Activated T-cell treated with anti-CD3 and anti-CD28 coated beads for 24 hours (primary cell): ENCODE measurements at regions not wholly inside any gene's neighbourhood (a gene's known extent, or its start where the extent isn't known, plus 50 kb on each side); places are given as distances from the start of the nearest gene placed in this dataset.
"Not testable (repeated sequence)": the region's sequence is repeated elsewhere in the genome, so short reads cannot be mapped to it uniquely, and the experiment has no call there.

ENCODE experiments used
- DNase-seq: peaks from one replicate; pipeline ENCODE4 v3.0.0-alpha.2; 2020; ENCODE audit warnings: low read depth

GRCh38 chr1:221527886-221528624 is 213.8 kb downstream of the DUSP10 start:
- DNase-seq = no peak

- DNase-seq = not testable (repeated sequence)
Observed at GRCh38 chr1:221530159-221530558, 211.7 kb downstream of the DUSP10 start.

GRCh38 chr1:221530791-221531190 is 211.1 kb downstream of the DUSP10 start:
- no peak for DNase-seq

GRCh38 chr1:221532071-221532773 is 209.7 kb downstream of the DUSP10 start:
- no peak for DNase-seq

- DNase-seq = no peak
Observed at GRCh38 chr1:221541296-221541695, 200.6 kb downstream of the DUSP10 start.

GRCh38 chr1:221543529-221544120 is 198.3 kb downstream of the DUSP10 start:
- DNase-seq = no peak

GRCh38 chr1:221548942-221549341 is 192.9 kb downstream of the DUSP10 start:
- no peak for DNase-seq

- DNase-seq = no peak
Observed at GRCh38 chr1:221549815-221550214, 192.1 kb downstream of the DUSP10 start.

GRCh38 chr1:221552792-221553191 is 189.1 kb downstream of the DUSP10 start:
- not testable (repeated sequence) for DNase-seq

- DNase-seq = no peak
Observed at GRCh38 chr1:221555689-221556433, 186.0 kb downstream of the DUSP10 start.

GRCh38 chr1:221556435-221556834 is 185.5 kb downstream of the DUSP10 start:
- no peak for DNase-seq

GRCh38 chr1:221557013-221557412 is 184.9 kb downstream of the DUSP10 start:
- DNase-seq = no peak

- DNase-seq = no peak
Observed at GRCh38 chr1:221558396-221558795, 183.5 kb downstream of the DUSP10 start.

- DNase-seq = no peak
Observed at GRCh38 chr1:221559911-221560310, 182.0 kb downstream of the DUSP10 start.

- no peak for DNase-seq
Observed at GRCh38 chr1:221562542-221563475, 179.1 kb downstream of the DUSP10 start.

- no peak for DNase-seq
Observed at GRCh38 chr1:221563476-221563921, 178.4 kb downstream of the DUSP10 start.

- DNase-seq = no peak
Observed at GRCh38 chr1:221564891-221565290, 177.0 kb downstream of the DUSP10 start.

- no peak for DNase-seq
Observed at GRCh38 chr1:221565711-221566110, 176.2 kb downstream of the DUSP10 start.

GRCh38 chr1:221567859-221568507 is 173.9 kb downstream of the DUSP10 start:
- no peak for DNase-seq

- no peak for DNase-seq
Observed at GRCh38 chr1:221573756-221574155, 168.1 kb downstream of the DUSP10 start.

- DNase-seq = no peak
Observed at GRCh38 chr1:221574529-221574928, 167.4 kb downstream of the DUSP10 start.
